ENCODE measurements at regions not wholly inside any gene's neighbourhood (a gene's known extent, or its start where the extent isn't known, plus 50 kb on each side); places are given as distances from the start of the nearest gene placed in this dataset.

GRCh38 chr4:101596781-101597552 is 193.6 kb upstream of the BANK1 start:
- DNase-seq (ENCODE audit: low spot score), result no peak
- no peaks in the 10 kb centered on the region for H3K36me3 ChIP-seq (replicated peaks in 1 of 2; ENCODE audit: control insufficient read depth in 1 of 2, insufficient read depth in 2 of 2, low read length in 2 of 2)
- in situ Hi-C loops (cut with HindIII; ENCODE audit: extremely low pct_ligation_motif_present, low pct_unique_long_range_greater_than_20kb), result no loop called here
- no peak overlapping the region for H3K4me3 ChIP-seq (replicated peaks in 1 of 3; ENCODE audit: insufficient read depth in 1 of 3, low read depth in 2 of 3, low read length in 3 of 3)
- no peaks in the 10 kb centered on the region for H3K4me1 ChIP-seq (ENCODE audit: insufficient read depth, low read length)
- no peak overlapping the region for H3K27ac ChIP-seq (ENCODE audit: extremely low read length, insufficient read depth, low read length)
- no peaks in the 10 kb centered on the region for H3K27me3 ChIP-seq (ENCODE audit: control insufficient read depth in 1 of 2, insufficient read depth in 2 of 2, low read length in 2 of 2)
- ChIA-PET CTCF (ENCODE audit: low intra/inter-chr PET ratio, low total read pairs) (no interaction called here), POLR2A (no interaction called here)
- intact Hi-C loops (cut with micrococcal nuclease; ENCODE audit: unreplicated experiment), result loop anchor here (1.0 to 5.0 kb wide), 2 partner anchors 428 to 690 kb away; no protein-coding TSS in a partner anchor
- no peaks in the 10 kb centered on the region for H3K79me2 ChIP-seq (ENCODE audit: insufficient read depth, low read length)
- ATAC-seq, result peak; percentile 45; the same call in 1 of the 3 replicates
- no peak for FAIRE-seq
- no peaks in the 10 kb centered on the region for H4K20me1 ChIP-seq (ENCODE audit: insufficient read depth, low read length)
- no TSS peak for BruUV-seq (replicated peaks)
- 4% methylated on average over 1 of the region's 2 CpGs for WGBS (ENCODE audit: low lambda C conversion rate)
- no peaks in the 10 kb centered on the region for H3K9me3 ChIP-seq (ENCODE audit: low read length)
- no peak overlapping the region for H3K4me2 ChIP-seq (ENCODE audit: low read depth, low read length)
- no peak overlapping the region for H3K9ac ChIP-seq (ENCODE audit: insufficient read depth, low read depth, low read length)
- peak; percentile 50 for TF ChIP-seq STAG1 (CRISPR knock-in tag; IDR thresholded peaks at IDR 0.05)
- TF ChIP-seq TBX2 (CRISPR knock-in tag; IDR thresholded peaks at IDR 0.05; ENCODE audit: borderline replicate concordance), result no peak
- peak; percentile 26; the same call in 1 of the 2 replicates for TF ChIP-seq SMC3 (IDR thresholded peaks at IDR 0.05; ENCODE audit: low read length)
- TF ChIP-seq NR0B2 (CRISPR knock-in tag; IDR thresholded peaks at IDR 0.05), result no peak
- TF ChIP-seq ZSCAN22 (CRISPR knock-in tag; IDR thresholded peaks at IDR 0.05), result no peak
- no peak for TF ChIP-seq ATF1 (CRISPR knock-in tag; IDR thresholded peaks at IDR 0.05)
- TF ChIP-seq, protein P1, sequence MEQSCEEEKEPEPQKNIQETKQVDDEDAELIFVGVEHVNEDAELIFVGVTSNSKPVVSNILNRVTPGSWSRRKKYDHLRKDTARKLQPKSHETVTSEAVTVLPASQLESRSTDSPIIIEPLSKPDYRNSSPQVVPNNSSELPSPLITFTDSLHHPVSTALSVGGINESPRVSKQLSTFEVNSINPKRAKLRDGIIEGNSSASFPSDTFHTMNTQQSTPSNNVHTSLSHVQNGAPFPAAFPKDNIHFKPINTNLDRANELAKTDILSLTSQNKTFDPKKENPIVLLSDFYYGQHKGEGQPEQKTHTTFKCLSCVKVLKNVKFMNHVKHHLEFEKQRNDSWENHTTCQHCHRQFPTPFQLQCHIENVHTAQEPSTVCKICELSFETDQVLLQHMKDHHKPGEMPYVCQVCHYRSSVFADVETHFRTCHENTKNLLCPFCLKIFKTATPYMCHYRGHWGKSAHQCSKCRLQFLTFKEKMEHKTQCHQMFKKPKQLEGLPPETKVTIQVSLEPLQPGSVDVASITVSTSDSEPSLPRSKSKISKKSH (CRISPR knock-in tag; IDR thresholded peaks at IDR 0.05; ENCODE audit: borderline replicate concordance), result no peak
- no peak for TF ChIP-seq GMEB2 (CRISPR knock-in tag; IDR thresholded peaks at IDR 0.05; ENCODE audit: low read depth)
- TF ChIP-seq CTCF (CRISPR knock-in tag; IDR thresholded peaks at IDR 0.05), result peak; percentile 36
- no peak overlapping the region for H2AFZ ChIP-seq (ENCODE audit: low read length)
